Right atrium auricular region (tissue), 2 donors: ENCODE measurements at regions not wholly inside any gene's neighbourhood (a gene's known extent, or its start where the extent isn't known, plus 50 kb on each side); places are given as distances from the start of the nearest gene placed in this dataset.

ENCODE experiments used
- DNase-seq: peaks from one replicate; pipeline ENCODE4 v3.0.0-alpha.2; 2019; ENCODE audit warnings: low spot score
- H3K27ac ChIP-seq, 2 donors: fragments of 200-600 bp; sonication (generic); 1 replicate in 1 of 2; 2 replicates in 1 of 2; pipeline ENCODE4 v1.5.1; 2016 to 2019
- H3K27me3 ChIP-seq, 2 donors: fragments of 200-600 bp; sonication (generic); one replicate each; pipeline versions ENCODE4 v1.5.1 to v1.6.0; 2017 to 2019
- H3K36me3 ChIP-seq: fragments of 200-600 bp; sonication (generic); one replicate; pipeline ENCODE4 v1.5.1; 2016
- H3K4me1 ChIP-seq, 2 donors: fragments of 200-600 bp; sonication (generic); one replicate each; pipeline versions ENCODE4 v1.5.1 to v1.6.0; 2017 to 2019
- H3K4me3 ChIP-seq, 2 donors: fragments of 200-600 bp; sonication (generic); 1 replicate in 1 of 2; 2 replicates in 1 of 2; pipeline ENCODE4 v1.5.1; 2017 to 2019; ENCODE audit warnings: mild to moderate bottlenecking in 1 of 2, moderate library complexity in 1 of 2
- H3K9me3 ChIP-seq, 2 donors: fragments of 200-600 bp; sonication (generic); one replicate each; pipeline ENCODE4 v1.5.1; 2019
- TF ChIP-seq, protein P1 (sequence below), 2 donors: fragments of 200-600 bp; sonication (generic); IDR thresholded peaks; one replicate each; pipeline ENCODE4 v1.5.1; 2019; ENCODE audit warnings: antibody characterized with exemption in 2 of 2

DNA sequence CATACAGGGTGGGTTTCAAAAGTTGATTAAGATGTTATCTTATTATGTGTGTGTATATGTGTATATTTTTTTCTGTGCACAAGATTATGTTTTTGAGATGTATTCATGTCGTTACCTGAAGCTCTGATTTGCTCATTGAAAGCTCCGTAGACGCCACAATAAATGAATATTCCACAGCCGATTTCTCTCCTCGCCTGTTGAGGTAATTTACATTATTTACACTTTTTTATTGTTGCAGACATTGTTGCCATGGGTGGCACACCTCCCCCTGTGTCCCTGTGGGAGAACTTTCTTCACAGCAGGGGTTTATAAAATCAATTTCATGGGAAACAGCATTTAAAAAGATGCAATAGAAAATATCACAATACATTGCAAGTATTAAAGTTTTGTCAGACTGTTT, 100.6 kb downstream of the GLI2 start:
- Histone ChIP-seq H3K4me3 (no peak overlapping the region), H3K27ac (no peak overlapping the region), H3K4me1 (peaks cover 0 to 6% of the 10 kb centered on the region in 2 donors), H3K9me3 (no peaks in the 10 kb centered on the region), H3K36me3 (no peaks in the 10 kb centered on the region), H3K27me3 (no peaks in the 10 kb centered on the region)
- DNase-seq = no peak
- TF ChIP-seq, protein P1, sequence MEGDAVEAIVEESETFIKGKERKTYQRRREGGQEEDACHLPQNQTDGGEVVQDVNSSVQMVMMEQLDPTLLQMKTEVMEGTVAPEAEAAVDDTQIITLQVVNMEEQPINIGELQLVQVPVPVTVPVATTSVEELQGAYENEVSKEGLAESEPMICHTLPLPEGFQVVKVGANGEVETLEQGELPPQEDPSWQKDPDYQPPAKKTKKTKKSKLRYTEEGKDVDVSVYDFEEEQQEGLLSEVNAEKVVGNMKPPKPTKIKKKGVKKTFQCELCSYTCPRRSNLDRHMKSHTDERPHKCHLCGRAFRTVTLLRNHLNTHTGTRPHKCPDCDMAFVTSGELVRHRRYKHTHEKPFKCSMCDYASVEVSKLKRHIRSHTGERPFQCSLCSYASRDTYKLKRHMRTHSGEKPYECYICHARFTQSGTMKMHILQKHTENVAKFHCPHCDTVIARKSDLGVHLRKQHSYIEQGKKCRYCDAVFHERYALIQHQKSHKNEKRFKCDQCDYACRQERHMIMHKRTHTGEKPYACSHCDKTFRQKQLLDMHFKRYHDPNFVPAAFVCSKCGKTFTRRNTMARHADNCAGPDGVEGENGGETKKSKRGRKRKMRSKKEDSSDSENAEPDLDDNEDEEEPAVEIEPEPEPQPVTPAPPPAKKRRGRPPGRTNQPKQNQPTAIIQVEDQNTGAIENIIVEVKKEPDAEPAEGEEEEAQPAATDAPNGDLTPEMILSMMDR (IDR thresholded peaks at IDR 0.05) = no peak

DNA sequence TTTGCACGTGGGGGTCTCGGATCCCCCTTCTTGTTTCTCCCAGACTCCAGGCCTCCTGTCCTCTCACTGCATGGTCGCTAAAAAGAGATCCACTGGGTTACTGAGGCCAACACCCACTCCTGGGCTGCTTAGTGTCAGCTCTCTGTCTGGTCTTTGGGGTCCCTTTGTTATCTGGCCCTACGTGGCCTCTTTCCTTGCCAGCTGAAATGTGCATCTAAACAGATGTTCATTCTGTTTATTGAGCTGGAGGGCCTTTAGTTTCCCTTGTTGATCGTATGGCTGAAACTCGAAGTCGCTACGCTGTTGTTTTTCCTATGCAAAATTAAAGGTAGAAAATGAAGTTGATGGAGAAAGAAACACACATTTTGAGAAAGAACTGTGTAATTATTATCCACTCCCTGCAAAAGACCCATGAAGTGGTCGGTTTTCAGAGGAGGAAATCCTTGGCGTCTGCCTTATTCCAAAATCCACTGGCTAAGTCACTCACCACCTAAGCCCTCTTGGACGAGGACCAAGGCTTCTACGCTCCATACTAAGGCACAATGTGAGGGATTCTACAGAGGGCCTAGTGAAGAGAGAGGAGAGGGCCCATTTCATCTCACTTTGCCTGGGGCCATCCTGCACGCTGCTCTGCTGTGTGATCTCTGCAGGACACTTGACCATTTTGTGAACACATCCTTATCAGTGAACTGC, 105.3 kb downstream of the GLI2 start:
- Histone ChIP-seq H3K9me3 (no peaks in the 10 kb centered on the region), H3K4me3 (no peak overlapping the region)
- DNase-seq = no peak

DNA sequence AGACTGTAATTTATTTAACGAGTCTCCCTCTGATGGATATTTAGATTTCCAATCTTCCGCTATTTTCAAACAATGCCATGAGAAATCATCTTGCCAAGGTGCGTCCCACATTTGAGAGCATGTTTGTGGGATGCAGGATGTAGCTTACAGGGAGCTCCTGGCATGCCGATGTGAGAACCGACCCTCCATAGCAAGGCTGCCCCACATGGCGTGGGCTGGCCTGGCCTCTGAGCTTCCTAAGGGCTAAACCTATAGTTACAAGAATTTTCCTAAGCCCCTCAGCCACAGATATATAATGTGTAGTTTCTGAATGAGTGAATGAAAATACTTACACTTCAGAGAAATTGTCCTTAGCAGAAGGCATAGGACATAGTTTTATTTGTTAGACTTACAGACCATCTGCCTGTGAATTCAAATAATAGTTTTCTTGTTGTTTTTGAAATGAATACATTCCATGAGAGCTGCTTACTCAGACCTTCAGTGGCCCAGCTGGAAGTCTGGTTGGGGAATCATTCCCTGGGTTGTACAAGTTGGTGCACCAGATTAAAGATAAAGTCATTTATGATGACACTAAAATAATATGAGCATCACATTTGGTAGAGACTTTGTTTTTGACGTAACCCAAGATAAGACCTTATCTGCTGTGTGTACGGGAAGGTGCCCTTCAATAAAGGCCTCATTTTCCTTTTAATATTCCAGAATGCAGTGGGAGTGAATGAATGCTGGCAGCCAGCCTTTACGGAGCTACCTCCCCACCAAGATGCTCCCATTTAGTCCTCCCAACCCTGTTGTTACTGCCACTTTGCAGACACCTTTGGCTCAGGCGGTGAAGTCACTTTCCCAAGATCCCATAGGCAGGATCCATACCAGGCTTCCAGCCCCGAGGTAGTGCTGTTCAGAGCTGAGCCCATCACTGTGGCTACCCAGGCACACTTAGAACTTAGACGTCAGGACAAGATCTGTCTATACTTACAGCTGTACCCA, 107.1 kb downstream of the GLI2 start:
- DNase-seq = no peak

More for the DNA sequence above, 105.3 kb downstream of the GLI2 start:
- Histone ChIP-seq H3K36me3 (no peaks in the 10 kb centered on the region), H3K27ac (no peak overlapping the region), H3K4me1 (peaks cover 0 to 8% of the 10 kb centered on the region in 2 donors), H3K27me3 (no peaks in the 10 kb centered on the region)
- TF ChIP-seq, protein P1 (IDR thresholded peaks at IDR 0.05) = no peak

DNA sequence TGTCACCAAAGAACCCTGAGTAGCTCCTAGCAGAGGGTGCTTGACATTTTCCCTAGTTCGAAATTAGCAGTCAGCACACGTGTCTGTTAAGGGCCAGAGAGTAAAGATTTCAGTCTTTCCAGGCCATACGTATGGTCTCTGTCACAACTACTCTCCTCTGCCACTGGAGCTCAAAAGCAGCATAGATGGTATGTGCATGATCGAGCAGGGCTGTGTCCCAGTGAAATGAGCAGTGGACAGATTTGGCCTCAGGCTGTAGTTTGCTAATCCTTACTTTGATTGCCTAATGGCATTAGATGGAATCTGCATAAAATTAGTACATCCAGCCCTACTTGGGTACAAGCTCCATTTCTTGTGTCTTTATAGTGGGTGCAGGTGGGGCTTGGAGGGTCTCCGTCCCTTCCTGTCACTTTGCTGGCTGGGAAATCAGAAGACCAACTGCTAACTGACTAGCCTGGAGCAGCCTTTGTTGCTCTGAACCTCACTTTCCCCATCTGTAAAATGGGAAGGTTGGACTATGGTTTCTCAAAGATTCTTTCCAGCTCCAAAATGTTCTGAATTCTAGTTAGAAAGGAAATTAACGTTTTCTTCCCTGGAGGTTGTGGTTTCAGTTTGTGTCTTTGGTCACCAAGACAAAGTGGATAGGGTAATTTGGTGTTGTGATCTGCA, 108.5 kb downstream of the GLI2 start:
- Histone ChIP-seq H3K36me3 (no peaks in the 10 kb centered on the region), H3K4me3 (no peak overlapping the region), H3K9me3 (peaks cover 0 to 5% of the 10 kb centered on the region in 2 donors), H3K27ac (no peak overlapping the region), H3K4me1 (peaks cover 0 to 8% of the 10 kb centered on the region in 2 donors), H3K27me3 (no peaks in the 10 kb centered on the region)
- TF ChIP-seq, protein P1 (IDR thresholded peaks at IDR 0.05) = no peak
- DNase-seq = no peak

More for the DNA sequence above, 107.1 kb downstream of the GLI2 start:
- no peaks in the 10 kb centered on the region for H3K9me3 ChIP-seq
- H3K4me1 ChIP-seq = peaks cover 0 to 8% of the 10 kb centered on the region in 2 donors
- H3K27me3 ChIP-seq = no peaks in the 10 kb centered on the region
- TF ChIP-seq, protein P1 (IDR thresholded peaks at IDR 0.05) = no peak
- H3K36me3 ChIP-seq = no peaks in the 10 kb centered on the region
- no peak overlapping the region for H3K27ac ChIP-seq
- H3K4me3 ChIP-seq = no peak overlapping the region

DNA sequence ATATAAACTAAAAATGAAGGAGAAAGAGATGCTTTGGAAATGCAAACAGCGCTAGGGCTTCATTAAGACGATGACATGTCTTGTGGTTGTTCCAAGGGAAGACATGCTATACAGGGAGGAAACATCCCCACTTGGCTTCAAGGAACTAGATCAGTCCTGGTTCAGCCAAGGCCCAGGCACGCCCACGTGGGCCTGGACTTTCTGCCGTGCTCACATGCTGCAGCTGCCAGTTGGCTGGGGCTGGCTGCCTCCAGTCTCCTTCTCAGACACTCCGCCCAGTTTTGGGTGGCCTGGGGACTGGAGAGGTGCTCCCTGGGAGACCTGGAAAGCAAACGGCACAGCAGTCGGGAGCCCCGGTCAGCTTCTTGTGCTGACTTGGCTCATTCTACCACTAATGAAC, 109.6 kb downstream of the GLI2 start:
- no peak overlapping the region for H3K27ac ChIP-seq
- H3K9me3 ChIP-seq = peaks cover 0 to 15% of the 10 kb centered on the region in 2 donors
- no peaks in the 10 kb centered on the region for H3K36me3 ChIP-seq
- TF ChIP-seq, protein P1 (IDR thresholded peaks at IDR 0.05) = no peak
- no peaks in the 10 kb centered on the region for H3K27me3 ChIP-seq
- DNase-seq = peak; percentile 81
- H3K4me1 ChIP-seq = peaks cover 0 to 8% of the 10 kb centered on the region in 2 donors
- no peak overlapping the region for H3K4me3 ChIP-seq
